HG03521 (cell line): ENCODE measurements at regions not wholly inside any gene's neighbourhood (a gene's known extent, or its start where the extent isn't known, plus 50 kb on each side); places are given as distances from the start of the nearest gene placed in this dataset.

Source experiments
- ATAC-seq: cut with Tn5 transposase; IDR thresholded peaks from one replicate; pipeline ENCODE4 v1.9.1; 2021; ENCODE audit warnings: mild to moderate bottlenecking, moderate library complexity; ENCODE audit not compliant: unreplicated experiment

GRCh38 chr5:93186076-93186682 lies 394.8 kb downstream of the NR2F1-AS1 start:
- ATAC-seq: no peak

GRCh38 chr5:93184041-93184440 lies 397.0 kb downstream of the NR2F1-AS1 start:
- ATAC-seq: no peak

DNA sequence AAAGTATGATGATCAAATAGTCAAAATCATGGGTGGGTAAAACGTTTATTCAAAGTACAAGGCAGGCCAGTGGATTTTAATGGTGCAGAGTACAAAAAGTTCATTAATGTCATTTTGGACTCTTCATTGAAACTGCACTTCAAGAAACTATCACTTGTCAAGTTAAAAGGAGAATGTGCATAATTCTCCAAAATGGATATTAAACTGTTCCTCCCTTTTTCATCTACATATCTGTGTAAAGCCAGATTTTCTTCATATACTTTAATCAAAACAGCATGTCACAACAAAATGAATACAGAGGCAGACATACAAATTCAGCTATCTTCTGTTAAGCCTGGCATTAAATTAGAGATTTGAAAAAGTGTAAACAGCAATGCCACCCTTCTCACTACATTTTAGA lies 401.6 kb downstream of the NR2F1-AS1 start:
- no peak for ATAC-seq

- ATAC-seq: no peak
Measured at GRCh38 chr5:93174930-93175329, 406.1 kb downstream of the NR2F1-AS1 start.

DNA sequence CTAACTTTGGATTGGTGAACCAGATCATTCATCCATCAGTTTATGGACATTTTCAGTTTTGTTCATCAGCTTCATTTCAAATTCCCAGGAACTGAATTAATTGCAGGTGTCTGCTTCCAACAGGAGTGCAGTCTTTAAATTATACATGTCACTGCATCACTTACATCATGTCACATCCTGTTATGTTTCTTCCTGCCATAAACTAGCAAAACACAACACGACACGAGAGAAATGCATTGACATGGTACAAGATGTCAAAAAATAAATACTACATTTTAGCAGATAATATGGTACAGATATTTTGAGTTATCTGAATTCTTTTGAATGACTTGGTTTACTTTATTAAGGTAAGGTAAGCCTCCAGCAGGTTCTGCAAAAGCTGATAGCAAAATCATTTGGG lies 415.5 kb downstream of the NR2F1-AS1 start:
- ATAC-seq: no peak

GRCh38 chr5:93164690-93165089 lies 416.3 kb downstream of the NR2F1-AS1 start:
- no peak for ATAC-seq

- no peak for ATAC-seq
Measured at GRCh38 chr5:93163010-93163663, 417.9 kb downstream of the NR2F1-AS1 start.

DNA sequence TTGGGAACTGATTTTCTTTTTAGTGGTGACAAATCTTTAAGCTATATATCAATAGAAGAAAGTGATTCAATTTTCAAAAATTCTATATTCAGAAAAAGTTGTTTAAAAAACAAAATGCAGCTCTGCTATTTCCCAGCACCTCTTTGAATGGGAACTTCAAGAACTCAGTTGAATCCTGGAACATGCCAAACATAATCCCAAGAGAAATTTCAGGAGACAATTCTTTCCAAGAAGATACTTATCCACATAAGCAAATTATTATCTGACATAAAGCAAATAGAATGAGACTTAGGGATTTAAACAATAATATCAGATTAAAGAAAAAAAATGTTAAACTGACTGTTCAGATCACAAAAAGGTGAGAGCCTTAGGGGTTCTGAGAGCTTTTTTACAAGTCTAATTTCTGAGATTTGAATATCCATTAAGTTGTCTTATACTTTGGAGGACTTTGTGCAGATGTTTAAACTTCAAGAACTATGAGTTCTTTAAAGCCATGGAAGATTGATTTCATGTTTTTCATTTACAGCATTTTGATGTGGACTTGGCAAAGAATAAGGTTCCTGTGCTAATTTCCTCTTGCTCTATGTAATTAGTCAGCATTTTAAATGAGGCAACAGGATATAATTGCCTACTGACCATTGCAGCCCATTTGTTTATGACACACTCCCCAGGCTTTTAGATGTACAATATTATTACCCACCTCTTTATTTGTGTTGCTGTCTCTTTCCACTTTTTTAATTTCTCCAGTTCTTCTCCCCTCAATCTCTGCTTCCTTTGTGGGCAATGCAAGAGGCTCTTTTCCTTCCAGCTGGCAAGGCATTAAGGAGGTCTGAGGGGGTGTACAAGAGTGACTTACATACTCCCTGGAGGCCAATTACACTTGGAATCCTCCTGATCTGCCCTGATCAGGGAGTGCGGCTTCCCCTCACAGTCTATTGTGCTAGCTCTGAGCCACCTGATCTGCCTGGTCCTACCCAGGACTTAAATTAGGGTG lies 419.1 kb downstream of the NR2F1-AS1 start:
- no peak for ATAC-seq

- ATAC-seq: no peak
Measured at GRCh38 chr5:93158841-93159240, 422.2 kb downstream of the NR2F1-AS1 start.

DNA sequence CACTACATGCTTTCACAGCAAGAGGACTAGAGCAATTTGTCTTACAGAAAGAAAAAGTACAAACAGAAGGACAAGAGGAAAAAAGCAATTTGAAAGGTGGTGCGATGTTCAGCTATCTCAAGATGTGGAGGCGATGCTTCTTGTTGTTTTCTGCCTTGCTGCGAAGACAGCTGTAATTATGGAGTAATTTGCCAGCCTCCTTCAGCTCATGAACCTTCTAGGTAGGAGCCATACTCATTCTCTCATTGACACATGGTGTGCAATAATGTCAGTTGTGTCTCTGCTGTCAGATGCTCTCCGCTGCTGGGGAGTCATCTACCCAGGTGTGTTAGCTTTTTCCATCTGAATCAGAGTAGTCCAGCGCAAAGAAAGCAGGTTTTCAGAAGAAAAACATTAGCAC lies 424.5 kb downstream of the NR2F1-AS1 start:
- ATAC-seq: no peak

- no peak for ATAC-seq
Measured at GRCh38 chr5:93154535-93154934, 426.5 kb downstream of the NR2F1-AS1 start.

- no peak for ATAC-seq
Measured at GRCh38 chr5:93153461-93153860, 427.6 kb downstream of the NR2F1-AS1 start.

DNA sequence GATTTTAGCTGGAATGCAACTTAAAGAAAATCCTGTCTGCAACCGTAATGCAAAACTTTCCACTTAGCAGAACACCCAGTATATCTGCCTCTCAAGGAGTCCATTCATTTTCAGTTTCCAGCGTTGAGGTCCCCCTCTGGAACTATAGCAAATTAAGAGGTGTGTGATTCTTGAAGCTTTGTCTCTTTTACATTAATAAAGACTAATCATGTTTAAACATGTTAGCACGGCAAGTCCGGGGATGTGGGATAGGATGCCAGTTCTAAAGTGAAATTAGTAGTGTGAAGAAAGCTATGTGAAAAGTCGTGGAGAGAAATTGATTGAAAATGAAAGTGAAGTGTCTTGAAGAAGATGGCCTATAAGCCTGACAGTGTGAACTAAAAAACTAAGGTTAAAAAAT lies 429.1 kb downstream of the NR2F1-AS1 start:
- ATAC-seq: no peak

- no peak for ATAC-seq
Measured at GRCh38 chr5:93151121-93151520, 429.9 kb downstream of the NR2F1-AS1 start.

DNA sequence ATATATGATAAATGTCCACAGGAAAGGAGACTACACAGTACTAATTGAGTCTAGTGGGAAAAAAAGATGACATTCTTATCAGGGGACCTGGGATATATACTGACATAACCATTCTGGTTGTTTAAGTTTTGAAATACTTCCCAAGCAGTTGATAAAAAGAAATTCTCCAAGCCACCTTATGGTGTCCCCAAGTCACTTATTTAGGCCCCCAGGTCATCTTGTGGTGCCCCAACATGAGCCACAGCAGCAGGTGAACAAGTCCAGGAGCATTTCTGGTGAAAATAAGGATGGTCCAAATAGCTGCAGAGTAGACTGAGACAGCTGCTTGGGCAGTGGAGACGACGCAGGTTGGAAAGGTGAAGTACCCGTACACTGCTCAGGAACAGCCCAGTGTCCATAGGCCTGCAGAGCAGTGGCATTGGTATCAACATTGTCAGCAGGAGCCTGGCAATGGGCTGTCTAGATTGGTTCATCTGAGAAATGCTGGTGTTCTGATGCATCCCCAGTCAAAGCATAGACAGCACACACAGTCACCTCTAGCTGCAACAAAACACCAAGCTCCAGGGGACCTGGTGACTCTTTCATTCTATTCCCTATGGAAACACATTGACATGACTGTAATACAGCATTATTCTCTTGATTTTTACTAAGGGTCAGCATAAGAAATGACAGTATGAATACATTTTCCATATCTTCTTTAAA lies 430.6 kb downstream of the NR2F1-AS1 start:
- no peak for ATAC-seq

DNA sequence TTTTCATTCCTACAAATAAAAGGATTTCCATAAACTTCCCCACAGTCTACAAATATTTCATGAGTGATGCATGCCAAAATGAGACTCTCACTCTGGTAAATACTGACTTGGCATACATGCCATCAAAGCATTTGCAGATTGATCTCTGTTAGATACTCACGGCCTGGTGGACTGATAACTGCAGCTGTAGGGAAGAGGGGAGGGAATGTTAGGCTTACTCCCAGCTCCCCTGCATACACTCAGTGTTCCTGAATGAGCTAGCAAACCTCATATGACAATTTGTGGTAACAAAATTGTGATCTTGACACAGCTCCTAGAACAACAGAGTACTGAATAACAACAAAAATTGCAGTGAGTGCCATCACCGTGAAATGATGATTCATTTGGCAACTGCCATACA lies 435.3 kb downstream of the NR2F1-AS1 start:
- ATAC-seq: no peak

- no peak for ATAC-seq
Measured at GRCh38 chr5:93145019-93145418, 436.0 kb downstream of the NR2F1-AS1 start.

- ATAC-seq: no peak
Measured at GRCh38 chr5:93141969-93142368, 439.1 kb downstream of the NR2F1-AS1 start.

GRCh38 chr5:93130624-93131490 lies 450.2 kb downstream of the NR2F1-AS1 start:
- no peak for ATAC-seq

GRCh38 chr5:93126634-93127033 lies 454.4 kb downstream of the NR2F1-AS1 start:
- ATAC-seq: no peak
